A673 (cell line): ENCODE measurements at regions not wholly inside any gene's neighbourhood (a gene's known extent, or its start where the extent isn't known, plus 50 kb on each side); places are given as distances from the start of the nearest gene placed in this dataset.

ENCODE experiments used
- EZH2 ChIP-seq: fragments of 200-600 bp; sonication (generic); IDR thresholded peaks from 2 replicates; pipeline ENCODE4 v1.6.1; 2017; ENCODE audit warnings: borderline replicate concordance, low read depth, mild to moderate bottlenecking, mixed read lengths, antibody characterized with exemption, low read length; ENCODE audit not compliant: poor library complexity, severe bottlenecking
- TF ChIP-seq, protein P1 (sequence below): fragments of 300-800, 200-600 bp; sonication (generic); conservative IDR thresholded peaks from 2 replicates; pipeline ENCODE4 v1.5.1; 2017; ENCODE audit warnings: low read depth, mild to moderate bottlenecking, antibody characterized with exemption, low read length, moderate library complexity, mixed read lengths

DNA sequence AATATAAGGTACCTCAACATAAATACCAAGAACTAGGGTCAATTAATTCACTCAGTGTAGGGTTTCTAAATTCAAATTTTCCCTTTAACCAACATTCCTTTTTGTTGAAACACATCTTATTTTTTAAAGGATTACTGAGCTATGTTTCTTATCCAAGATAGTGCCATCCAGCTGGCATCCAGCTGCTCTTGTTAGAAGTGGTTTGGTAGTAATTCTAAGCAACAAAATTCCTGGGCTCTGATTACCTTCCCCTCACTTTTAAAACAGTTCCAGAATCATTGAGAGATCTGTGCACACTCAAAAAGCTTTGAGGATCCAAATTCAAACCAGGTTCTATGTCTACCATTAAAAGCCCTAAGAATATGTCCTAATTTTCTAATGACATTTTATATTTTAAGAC is 583.7 kb downstream of the TRIML1 start:
- TF ChIP-seq, protein P1, sequence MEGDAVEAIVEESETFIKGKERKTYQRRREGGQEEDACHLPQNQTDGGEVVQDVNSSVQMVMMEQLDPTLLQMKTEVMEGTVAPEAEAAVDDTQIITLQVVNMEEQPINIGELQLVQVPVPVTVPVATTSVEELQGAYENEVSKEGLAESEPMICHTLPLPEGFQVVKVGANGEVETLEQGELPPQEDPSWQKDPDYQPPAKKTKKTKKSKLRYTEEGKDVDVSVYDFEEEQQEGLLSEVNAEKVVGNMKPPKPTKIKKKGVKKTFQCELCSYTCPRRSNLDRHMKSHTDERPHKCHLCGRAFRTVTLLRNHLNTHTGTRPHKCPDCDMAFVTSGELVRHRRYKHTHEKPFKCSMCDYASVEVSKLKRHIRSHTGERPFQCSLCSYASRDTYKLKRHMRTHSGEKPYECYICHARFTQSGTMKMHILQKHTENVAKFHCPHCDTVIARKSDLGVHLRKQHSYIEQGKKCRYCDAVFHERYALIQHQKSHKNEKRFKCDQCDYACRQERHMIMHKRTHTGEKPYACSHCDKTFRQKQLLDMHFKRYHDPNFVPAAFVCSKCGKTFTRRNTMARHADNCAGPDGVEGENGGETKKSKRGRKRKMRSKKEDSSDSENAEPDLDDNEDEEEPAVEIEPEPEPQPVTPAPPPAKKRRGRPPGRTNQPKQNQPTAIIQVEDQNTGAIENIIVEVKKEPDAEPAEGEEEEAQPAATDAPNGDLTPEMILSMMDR = no peak
- no peak for TF ChIP-seq EZH2
